ENCODE measurements at regions not wholly inside any gene's neighbourhood (a gene's known extent, or its start where the extent isn't known, plus 50 kb on each side); places are given as distances from the start of the nearest gene placed in this dataset.
"Not testable (repeated sequence)": the region's sequence is repeated elsewhere in the genome, so short reads cannot be mapped to it uniquely, and the experiment has no call there.

DNA sequence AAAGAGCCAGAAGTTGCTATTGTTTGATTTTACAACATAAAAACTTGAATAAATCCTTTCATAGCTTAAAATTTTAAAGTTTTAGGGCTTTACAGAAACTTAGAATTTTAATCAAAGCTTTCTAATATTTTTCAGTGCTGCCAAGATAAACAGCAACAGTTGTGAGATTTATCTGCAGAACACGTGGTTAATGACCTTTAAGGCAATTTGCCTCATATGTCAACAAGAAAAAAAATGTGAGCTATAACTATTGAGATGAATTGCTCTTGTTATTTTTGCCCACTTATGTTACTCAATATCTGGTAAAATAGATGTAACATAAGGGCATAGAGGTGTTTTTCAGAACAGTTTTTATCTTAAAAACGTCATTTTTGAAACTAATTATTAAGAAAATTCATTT lies 96.7 kb upstream of the NECTIN3 start:
- H3K4me3 ChIP-seq: no peak overlapping the region
- H3K9me3 ChIP-seq: no peaks in the 10 kb centered on the region
- H3K27me3 ChIP-seq: no peaks in the 10 kb centered on the region
- H3K4me1 ChIP-seq: no peaks in the 10 kb centered on the region
- no peak for DNase-seq (ENCODE audit: low spot score)
- TF ChIP-seq, protein P1, sequence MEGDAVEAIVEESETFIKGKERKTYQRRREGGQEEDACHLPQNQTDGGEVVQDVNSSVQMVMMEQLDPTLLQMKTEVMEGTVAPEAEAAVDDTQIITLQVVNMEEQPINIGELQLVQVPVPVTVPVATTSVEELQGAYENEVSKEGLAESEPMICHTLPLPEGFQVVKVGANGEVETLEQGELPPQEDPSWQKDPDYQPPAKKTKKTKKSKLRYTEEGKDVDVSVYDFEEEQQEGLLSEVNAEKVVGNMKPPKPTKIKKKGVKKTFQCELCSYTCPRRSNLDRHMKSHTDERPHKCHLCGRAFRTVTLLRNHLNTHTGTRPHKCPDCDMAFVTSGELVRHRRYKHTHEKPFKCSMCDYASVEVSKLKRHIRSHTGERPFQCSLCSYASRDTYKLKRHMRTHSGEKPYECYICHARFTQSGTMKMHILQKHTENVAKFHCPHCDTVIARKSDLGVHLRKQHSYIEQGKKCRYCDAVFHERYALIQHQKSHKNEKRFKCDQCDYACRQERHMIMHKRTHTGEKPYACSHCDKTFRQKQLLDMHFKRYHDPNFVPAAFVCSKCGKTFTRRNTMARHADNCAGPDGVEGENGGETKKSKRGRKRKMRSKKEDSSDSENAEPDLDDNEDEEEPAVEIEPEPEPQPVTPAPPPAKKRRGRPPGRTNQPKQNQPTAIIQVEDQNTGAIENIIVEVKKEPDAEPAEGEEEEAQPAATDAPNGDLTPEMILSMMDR (IDR thresholded peaks at IDR 0.05): no peak
- no peaks in the 10 kb centered on the region for H3K36me3 ChIP-seq
- no peak overlapping the region for H3K27ac ChIP-seq

DNA sequence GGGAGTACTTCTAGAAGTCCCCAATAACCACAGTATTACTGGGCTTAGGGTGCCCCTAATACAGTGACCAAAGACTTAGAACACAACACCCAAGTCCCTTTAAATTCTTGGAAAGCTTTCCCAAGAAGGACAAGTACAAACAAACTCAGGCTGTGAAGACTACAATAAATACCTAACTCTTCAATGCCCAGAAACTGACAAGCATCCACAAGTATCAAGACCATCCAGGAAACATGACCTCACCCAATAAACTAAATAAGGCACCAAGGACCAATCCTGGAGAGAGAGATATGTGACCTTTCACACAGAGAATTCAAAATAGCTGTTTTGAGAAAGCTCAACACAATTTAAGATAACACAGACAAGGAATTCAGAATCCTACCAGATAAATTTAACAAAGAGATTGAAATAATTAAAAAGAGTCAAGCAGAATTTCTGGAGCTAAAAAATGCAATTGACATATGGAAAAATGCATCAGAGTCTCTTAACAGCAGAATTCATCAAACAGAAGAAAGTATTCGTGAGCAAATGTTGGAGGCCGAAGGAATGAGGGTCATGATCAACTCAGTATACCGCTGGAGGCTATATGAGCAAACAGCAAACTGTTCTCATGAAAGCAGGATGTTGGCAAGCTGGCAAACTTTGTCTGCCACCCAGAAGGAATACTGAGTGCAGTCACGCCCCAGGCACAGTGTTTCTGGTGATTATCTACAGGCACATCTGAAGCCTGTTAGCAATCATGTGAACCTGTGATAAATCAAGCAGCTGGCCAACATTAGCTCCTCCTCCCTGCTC lies 87.0 kb upstream of the NECTIN3 start:
- no peak for DNase-seq (ENCODE audit: low spot score)
- Histone ChIP-seq H3K27ac (no peak overlapping the region), H3K4me1 (no peaks in the 10 kb centered on the region), H3K27me3 (no peaks in the 10 kb centered on the region), H3K4me3 (no peak overlapping the region), H3K36me3 (no peaks in the 10 kb centered on the region), H3K9me3 (peaks cover 0 to 9% of the 10 kb centered on the region in 2 donors)
- TF ChIP-seq, protein P1 (IDR thresholded peaks at IDR 0.05): no peak

DNA sequence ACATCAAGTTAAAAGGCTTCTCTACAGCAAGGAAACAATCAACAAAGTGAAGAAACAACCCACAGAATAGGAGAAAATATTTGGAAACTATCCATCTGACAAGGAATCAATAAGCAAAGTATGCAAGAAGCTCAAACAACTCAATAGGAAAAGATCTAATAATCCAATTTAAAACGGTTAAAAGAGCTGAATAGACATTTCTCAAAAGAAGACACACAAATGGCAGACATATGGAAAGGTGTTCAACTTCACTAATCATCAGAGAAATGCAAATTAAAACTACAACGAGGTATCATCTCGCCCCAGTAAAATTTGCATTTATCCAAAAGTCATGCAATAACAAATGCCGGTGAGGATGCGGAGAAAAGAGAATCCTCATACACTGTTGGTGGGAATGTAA lies 82.2 kb upstream of the NECTIN3 start:
- TF ChIP-seq, protein P1 (IDR thresholded peaks at IDR 0.05): no peak
- H3K4me3 ChIP-seq: no peak overlapping the region

DNA sequence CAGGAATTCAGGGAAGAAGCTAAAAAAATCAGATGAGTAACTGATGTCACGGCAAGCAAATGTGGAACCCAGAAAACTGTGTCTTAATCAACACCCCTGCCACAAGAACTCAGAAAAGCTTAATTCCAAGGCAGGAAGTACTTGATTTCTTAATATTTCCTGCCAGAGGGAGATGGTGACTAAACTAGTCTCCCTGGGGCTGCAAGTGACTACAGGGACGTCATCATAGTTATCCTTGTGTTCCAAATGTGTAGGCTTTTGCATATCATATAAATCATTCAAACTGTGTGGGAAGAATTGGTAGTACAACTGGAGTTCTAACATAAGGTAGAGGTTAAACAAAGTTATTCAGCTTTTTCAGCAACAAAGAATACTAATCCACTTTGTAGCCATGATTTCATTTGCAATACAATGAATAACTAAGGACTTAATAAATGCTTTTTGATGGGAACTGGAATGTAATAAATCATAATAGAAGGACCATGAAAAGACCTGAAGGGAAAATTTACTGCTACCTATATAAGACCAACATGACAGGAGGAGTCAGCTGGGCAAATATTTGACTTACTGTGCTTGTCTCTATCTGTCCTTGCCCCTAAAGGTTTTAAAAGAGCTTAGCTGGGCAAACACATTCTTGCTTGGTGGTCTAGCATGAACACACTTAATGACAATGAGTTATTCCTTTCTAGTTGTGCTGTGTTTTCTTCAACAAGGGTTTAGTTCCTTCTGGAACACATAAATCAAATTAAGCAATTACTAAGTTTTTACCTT lies 76.0 kb upstream of the NECTIN3 start:
- no peaks in the 10 kb centered on the region for H3K27me3 ChIP-seq
- TF ChIP-seq, protein P1 (IDR thresholded peaks at IDR 0.05): no peak
- no peaks in the 10 kb centered on the region for H3K36me3 ChIP-seq
- no peak overlapping the region for H3K27ac ChIP-seq
- DNase-seq (ENCODE audit: low spot score): no peak
- H3K9me3 ChIP-seq: no peaks in the 10 kb centered on the region
- H3K4me1 ChIP-seq: no peaks in the 10 kb centered on the region
- H3K4me3 ChIP-seq: no peak overlapping the region

More for the DNA sequence above, 82.2 kb upstream of the NECTIN3 start:
- no peak for DNase-seq (ENCODE audit: low spot score)
- Histone ChIP-seq H3K27me3 (no peaks in the 10 kb centered on the region), H3K36me3 (no peaks in the 10 kb centered on the region), H3K27ac (no peak overlapping the region), H3K9me3 (peaks cover 0 to 9% of the 10 kb centered on the region in 2 donors), H3K4me1 (no peaks in the 10 kb centered on the region)

DNA sequence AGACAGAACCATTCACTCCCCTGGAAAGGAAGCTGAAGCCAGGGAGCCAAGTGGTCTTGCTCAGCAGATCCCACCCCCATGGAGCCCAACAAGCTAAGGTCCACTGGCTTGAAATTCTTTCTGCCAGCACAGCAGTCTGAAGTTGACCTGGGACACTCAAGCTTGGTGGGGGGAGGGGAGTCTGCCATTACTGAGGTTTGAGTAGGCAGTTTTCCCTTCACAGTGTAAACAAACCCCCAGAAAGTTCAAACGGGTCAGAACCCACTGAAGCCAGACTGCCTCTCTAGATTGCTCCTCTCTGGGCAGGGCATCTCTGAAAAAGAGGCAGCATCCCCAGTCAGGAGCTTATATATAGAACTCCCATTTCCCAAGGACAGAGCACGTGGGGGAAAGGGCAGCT lies 72.8 kb upstream of the NECTIN3 start:
- not testable (repeated sequence) for DNase-seq (ENCODE audit: low spot score); H3K36me3 ChIP-seq; H3K4me1 ChIP-seq; H3K4me3 ChIP-seq; H3K27ac ChIP-seq; H3K9me3 ChIP-seq; H3K27me3 ChIP-seq

DNA sequence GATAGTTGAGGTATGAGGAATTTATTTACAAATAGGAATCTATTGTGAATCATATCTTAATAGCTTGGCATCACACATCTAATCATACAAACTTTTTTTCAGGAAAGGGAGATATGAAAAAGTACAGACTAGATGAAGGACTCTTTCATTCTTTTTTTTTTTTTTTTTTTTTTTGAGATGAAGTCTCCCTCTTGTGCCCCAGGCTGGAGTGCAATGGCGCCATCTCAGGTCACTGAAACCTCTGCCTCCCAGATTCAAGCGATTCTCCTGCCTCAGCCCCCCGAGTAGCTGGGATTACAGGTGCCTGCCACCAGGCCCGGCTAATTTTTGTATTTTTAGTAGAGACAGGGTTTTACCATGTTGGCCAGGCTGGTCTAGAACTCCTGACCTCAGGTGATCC lies 65.1 kb upstream of the NECTIN3 start:
- H3K9me3 ChIP-seq; H3K27me3 ChIP-seq; H3K4me3 ChIP-seq; DNase-seq (ENCODE audit: low spot score); H3K27ac ChIP-seq; H3K4me1 ChIP-seq; H3K36me3 ChIP-seq: not testable (repeated sequence)

Measured in right atrium auricular region (tissue), 2 donors.